Neural progenitor cell (in vitro differentiated cells): ENCODE measurements at regions not wholly inside any gene's neighbourhood (a gene's known extent, or its start where the extent isn't known, plus 50 kb on each side); places are given as distances from the start of the nearest gene placed in this dataset.

Experiments used
- EZH2 ChIP-seq: fragments of 200-600 bp; sonication (generic); IDR thresholded peaks from 2 replicates; pipeline ENCODE4 v1.6.1; 2017; ENCODE audit warnings: antibody characterized with exemption, mild to moderate bottlenecking, moderate library complexity
- TF ChIP-seq, protein P1 (sequence below): fragments of 200-600 bp; sonication (generic); IDR thresholded peaks from 2 replicates; pipeline ENCODE4 v1.5.1; 2017; ENCODE audit warnings: antibody characterized with exemption, mild to moderate bottlenecking

DNA sequence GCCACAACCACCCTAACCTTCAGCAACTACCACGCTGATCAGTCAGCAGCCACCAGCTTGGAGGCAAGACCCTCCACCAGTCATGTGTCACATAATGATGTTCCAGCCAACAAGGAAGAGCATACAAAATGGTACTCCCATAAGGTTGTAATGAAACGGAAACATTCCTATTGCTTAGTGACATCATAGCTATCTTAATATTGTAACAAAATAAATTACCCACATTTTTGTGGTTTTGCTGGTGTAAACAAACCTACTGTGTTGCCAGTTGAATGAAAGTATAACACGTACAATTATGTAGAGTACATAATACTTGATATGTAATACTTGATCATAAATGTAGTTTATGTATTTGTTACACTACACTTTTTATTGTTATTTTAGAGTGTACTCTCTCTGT lies 1363.2 kb upstream of the ADGRL4 start:
- TF ChIP-seq, protein P1, sequence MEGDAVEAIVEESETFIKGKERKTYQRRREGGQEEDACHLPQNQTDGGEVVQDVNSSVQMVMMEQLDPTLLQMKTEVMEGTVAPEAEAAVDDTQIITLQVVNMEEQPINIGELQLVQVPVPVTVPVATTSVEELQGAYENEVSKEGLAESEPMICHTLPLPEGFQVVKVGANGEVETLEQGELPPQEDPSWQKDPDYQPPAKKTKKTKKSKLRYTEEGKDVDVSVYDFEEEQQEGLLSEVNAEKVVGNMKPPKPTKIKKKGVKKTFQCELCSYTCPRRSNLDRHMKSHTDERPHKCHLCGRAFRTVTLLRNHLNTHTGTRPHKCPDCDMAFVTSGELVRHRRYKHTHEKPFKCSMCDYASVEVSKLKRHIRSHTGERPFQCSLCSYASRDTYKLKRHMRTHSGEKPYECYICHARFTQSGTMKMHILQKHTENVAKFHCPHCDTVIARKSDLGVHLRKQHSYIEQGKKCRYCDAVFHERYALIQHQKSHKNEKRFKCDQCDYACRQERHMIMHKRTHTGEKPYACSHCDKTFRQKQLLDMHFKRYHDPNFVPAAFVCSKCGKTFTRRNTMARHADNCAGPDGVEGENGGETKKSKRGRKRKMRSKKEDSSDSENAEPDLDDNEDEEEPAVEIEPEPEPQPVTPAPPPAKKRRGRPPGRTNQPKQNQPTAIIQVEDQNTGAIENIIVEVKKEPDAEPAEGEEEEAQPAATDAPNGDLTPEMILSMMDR = no peak
- no peak for TF ChIP-seq EZH2
